AG04450 (cell line): ENCODE measurements at regions not wholly inside any gene's neighbourhood (a gene's known extent, or its start where the extent isn't known, plus 50 kb on each side); places are given as distances from the start of the nearest gene placed in this dataset.

Source experiments
- CTCF ChIA-PET: fragments of 300-600, 350-600 bp; formaldehyde crosslinking; extraction: SDS; loops from one replicate; lab custom pipeline; 2022; ENCODE audit warnings: antibody characterized with exemption, inconsistent platforms; lab: Charles Lee
- POLR2A ChIA-PET: fragments of 350-600 bp; formaldehyde crosslinking; extraction: SDS; loops from one replicate; lab custom pipeline; 2021; ENCODE audit warnings: antibody characterized with exemption, inconsistent platforms; lab: Yijun Ruan, JAX
- DNase-seq: peaks from one replicate; pipeline ENCODE4 v3.0.0-alpha.2; 2011; ENCODE audit warnings: low read depth, low spot score
- H3K27ac ChIP-seq: one replicate; pipeline ENCODE4 v1.5.1; 2012; ENCODE audit warnings: low read depth, low read length, control low read depth
- H3K27me3 ChIP-seq: one replicate; pipeline ENCODE4 v1.6.0; 2012; ENCODE audit warnings: low read length; ENCODE audit not compliant: control insufficient read depth, insufficient read depth
- H3K4me3 ChIP-seq: 2 replicates; pipeline ENCODE4 v1.5.1; 2011; ENCODE audit warnings: mild to moderate bottlenecking, low read depth, low read length, control low read depth
- H3K9me3 ChIP-seq: 2 replicates; pipeline ENCODE4 v1.5.1; 2012; ENCODE audit warnings: low read length; ENCODE audit not compliant: control insufficient read depth, insufficient read depth
- CTCF ChIP-seq: IDR thresholded peaks from 2 replicates; pipeline ENCODE4 v1.5.1; 2011; ENCODE audit warnings: low read depth, low read length, control low read depth, inconsistent platforms

- CTCF ChIA-PET = interaction anchor here (0.6 kb wide), 1 partner anchor 9 kb away, joined by 4 read pairs; no protein-coding TSS in a partner anchor
- no peak for TF ChIP-seq CTCF
- H3K4me3 ChIP-seq = no peak overlapping the region
- no peak for DNase-seq
- H3K27me3 ChIP-seq = peaks cover 4% of the 10 kb centered on the region
- POLR2A ChIA-PET = no interaction called here
- no peaks in the 10 kb centered on the region for H3K9me3 ChIP-seq
- H3K27ac ChIP-seq = no peak overlapping the region
Measured at GRCh38 chr15:31261266-31262142, 65.1 kb upstream of the KLF13 start.

- Histone ChIP-seq H3K9me3 (no peaks in the 10 kb centered on the region), H3K4me3 (no peak overlapping the region), H3K27me3 (peaks cover 4% of the 10 kb centered on the region), H3K27ac (no peak overlapping the region)
- DNase-seq = no peak
- CTCF ChIA-PET = no interaction called here
- POLR2A ChIA-PET = no interaction called here
- no peak for TF ChIP-seq CTCF
Measured at GRCh38 chr15:31262143-31262530, 64.5 kb upstream of the KLF13 start.

- no peak overlapping the region for H3K27ac ChIP-seq
- no peak overlapping the region for H3K4me3 ChIP-seq
- ChIA-PET POLR2A (no interaction called here), CTCF (no interaction called here)
- no peak for TF ChIP-seq CTCF
- H3K9me3 ChIP-seq = no peaks in the 10 kb centered on the region
- no peak for DNase-seq
- peaks cover 4% of the 10 kb centered on the region for H3K27me3 ChIP-seq
Measured at GRCh38 chr15:31262901-31263671, 63.5 kb upstream of the KLF13 start.

GRCh38 chr15:31263751-31264558, 62.7 kb upstream of the KLF13 start:
- no peaks in the 10 kb centered on the region for H3K9me3 ChIP-seq
- H3K4me3 ChIP-seq = no peak overlapping the region
- ChIA-PET POLR2A (no interaction called here), CTCF (no interaction called here)
- no peak for TF ChIP-seq CTCF
- H3K27ac ChIP-seq = no peak overlapping the region
- peaks cover 4% of the 10 kb centered on the region for H3K27me3 ChIP-seq
- no peak for DNase-seq
